Fibroblast of pulmonary artery (primary cell): ENCODE measurements at regions not wholly inside any gene's neighbourhood (a gene's known extent, or its start where the extent isn't known, plus 50 kb on each side); places are given as distances from the start of the nearest gene placed in this dataset.

Source experiments
- DNase-seq: peaks from one replicate; pipeline ENCODE4 v3.0.0-alpha.2; 2010; ENCODE audit warnings: low read depth
- H3K4me3 ChIP-seq: replicated peaks from 2 replicates; pipeline ENCODE4 v1.5.1; 2011; ENCODE audit warnings: low read depth, mild to moderate bottlenecking, control low read depth, low read length, moderate library complexity
- TF ChIP-seq, protein P1 (sequence below): IDR thresholded peaks from 2 replicates; pipeline ENCODE4 v1.5.1; 2011; ENCODE audit warnings: mild to moderate bottlenecking, control low read depth, low read length, inconsistent platforms; ENCODE audit errors: missing control alignments

DNA sequence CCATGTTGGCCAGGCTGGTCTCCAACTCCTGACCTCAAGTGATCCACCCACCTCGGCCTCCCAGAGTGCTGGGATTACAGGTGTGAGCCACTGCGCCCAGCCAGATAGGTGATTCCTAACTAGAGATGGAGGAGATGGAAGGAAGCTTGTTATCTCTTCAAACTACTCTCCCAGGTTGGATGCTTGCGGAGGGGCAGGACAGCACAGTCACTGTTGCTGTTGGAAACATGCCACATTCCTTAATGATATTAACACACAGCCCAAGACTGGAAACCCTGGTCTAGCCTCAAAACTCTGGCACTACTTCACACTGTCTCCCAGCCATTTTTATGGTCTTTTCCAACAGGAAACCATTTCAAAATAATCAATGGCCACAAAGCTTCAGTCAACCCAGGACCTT lies 468.8 kb upstream of the NRP1 start:
- peak; percentile 70 for DNase-seq
- H3K4me3 ChIP-seq, result no peak overlapping the region
- TF ChIP-seq, protein P1, sequence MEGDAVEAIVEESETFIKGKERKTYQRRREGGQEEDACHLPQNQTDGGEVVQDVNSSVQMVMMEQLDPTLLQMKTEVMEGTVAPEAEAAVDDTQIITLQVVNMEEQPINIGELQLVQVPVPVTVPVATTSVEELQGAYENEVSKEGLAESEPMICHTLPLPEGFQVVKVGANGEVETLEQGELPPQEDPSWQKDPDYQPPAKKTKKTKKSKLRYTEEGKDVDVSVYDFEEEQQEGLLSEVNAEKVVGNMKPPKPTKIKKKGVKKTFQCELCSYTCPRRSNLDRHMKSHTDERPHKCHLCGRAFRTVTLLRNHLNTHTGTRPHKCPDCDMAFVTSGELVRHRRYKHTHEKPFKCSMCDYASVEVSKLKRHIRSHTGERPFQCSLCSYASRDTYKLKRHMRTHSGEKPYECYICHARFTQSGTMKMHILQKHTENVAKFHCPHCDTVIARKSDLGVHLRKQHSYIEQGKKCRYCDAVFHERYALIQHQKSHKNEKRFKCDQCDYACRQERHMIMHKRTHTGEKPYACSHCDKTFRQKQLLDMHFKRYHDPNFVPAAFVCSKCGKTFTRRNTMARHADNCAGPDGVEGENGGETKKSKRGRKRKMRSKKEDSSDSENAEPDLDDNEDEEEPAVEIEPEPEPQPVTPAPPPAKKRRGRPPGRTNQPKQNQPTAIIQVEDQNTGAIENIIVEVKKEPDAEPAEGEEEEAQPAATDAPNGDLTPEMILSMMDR, result no peak

DNA sequence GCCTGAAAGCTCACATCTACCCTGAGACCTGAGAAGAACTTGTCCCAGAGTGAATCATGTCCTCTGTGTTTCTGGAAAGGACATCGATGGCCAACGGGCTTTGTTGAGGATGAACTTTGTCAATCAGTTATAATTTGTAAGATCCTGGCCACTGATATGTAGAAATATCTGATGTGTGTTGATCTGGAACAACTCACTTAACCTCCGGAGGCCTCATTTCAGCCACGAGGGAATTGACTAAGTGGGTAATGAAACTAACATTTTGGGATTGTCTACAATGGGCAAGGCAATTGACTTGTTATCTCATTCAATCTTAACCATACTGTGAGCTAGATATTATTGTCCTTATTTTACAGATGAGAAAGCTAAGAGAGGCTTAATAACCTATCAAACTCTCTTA lies 468.1 kb upstream of the NRP1 start:
- TF ChIP-seq, protein P1, result no peak
- no peak overlapping the region for H3K4me3 ChIP-seq
- DNase-seq, result no peak

DNA sequence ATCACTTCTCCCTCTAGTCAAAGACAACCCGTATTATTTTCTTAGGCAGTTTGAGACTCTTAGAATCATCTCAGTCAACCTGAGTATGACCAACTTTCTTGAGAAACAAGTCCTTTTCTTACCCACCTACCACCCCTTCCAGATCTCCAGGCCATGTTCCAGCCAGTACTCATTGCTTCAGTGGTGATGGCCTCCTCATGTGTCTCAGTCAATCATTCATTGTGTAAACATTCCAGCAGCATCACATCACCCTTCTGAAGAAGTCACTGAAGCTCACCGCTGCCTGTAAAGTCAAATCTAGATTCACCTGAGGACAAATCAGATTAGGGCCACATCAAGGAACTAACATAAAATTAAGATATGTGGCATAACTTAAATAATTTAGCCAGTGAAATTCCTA lies 467.2 kb upstream of the NRP1 start:
- H3K4me3 ChIP-seq, result no peak overlapping the region
- TF ChIP-seq, protein P1, result no peak
- peak; percentile 25 for DNase-seq

DNA sequence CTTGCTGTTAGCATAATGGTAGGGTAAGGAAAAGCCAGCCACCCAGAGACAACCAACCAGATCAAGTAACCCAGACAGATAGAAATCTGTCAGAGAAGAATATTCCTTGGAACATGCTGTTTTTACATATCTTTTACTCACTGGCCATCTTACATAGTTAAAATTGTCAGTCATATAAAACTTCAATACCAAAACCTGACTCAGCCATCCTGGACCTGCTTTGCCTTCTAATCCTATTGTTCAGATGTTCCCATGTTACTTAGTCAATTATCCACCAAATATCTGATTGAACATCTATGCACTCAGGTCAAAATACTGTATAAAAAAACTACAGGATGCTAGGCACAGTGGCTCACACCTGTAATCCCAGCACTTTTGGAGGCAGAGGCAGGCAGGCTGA lies 466.5 kb upstream of the NRP1 start:
- TF ChIP-seq, protein P1, result no peak
- DNase-seq, result no peak

DNA sequence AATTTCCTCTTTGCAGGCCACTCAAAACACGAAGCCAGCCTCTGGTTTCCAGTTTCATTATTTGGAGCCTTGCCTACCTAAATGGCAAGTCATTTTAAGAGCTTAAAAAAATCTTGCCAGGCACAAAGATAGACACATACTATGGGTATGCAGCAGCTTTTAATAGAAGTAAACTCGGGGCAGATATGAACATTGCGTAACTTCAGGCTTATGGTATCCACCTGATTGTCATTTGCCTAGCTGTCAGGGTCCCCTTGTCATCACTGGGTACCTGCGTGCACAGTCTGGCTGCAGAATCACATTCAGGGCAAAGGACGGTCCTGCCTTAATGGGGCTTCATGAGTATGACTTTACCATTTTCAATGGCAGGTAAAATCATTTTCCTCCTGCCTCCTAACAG lies 466.1 kb upstream of the NRP1 start:
- TF ChIP-seq, protein P1, result no peak
- no peak overlapping the region for H3K4me3 ChIP-seq
- no peak for DNase-seq

More for the DNA sequence above, 466.5 kb upstream of the NRP1 start:
- no peak overlapping the region for H3K4me3 ChIP-seq

DNA sequence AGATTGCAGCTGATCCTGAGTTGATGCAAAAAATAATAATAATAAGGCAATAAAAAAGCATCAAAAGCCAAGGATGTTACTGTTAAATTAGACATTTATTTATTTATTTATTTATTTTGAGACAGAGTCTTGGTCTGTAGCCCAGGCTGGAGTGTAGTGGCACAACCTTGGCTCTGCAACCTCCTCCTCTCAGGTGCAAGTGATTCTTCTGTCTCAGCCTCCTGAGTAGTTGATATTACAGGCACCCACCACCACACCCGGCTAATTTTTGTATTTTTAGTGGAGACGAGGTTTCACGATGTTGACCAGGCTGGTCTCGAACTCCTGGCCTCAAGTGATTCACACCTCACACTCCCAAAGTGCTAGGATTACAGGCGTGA lies 465.5 kb upstream of the NRP1 start:
- DNase-seq, result no peak
- TF ChIP-seq, protein P1, result no peak
- no peak overlapping the region for H3K4me3 ChIP-seq

DNA sequence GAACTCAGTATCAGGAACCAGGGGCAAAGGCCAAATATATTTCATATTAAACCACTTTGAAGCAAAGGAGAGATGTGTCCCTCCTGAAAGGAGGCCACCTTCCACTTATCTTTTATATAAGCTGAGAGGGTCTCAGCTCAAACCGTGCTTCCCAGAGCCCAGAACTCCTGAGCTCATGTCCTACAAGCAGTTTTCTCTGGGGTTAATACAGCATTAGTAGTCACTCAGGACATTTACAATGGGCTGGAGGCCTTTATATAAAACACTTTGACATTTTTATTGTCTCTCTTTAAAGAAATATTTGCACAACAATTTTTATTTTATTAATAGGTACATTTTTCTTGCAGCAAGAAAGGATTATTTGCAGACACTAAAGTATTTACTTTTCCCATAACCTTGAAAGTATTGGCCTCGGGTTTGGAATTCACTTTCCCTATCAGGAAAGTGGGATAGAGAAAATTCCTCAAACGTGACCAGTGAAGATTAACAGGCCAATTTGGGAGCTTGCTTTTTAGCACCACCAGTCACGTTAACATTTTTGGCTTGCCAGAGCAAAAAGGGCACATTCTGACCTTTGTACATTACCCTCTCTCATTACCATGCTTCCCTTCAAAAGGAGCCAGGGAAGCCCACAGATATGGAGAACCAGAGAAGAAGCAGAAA lies 464.9 kb upstream of the NRP1 start:
- TF ChIP-seq, protein P1, result no peak
- no peak for DNase-seq

More for the DNA sequence above, 464.9 kb upstream of the NRP1 start:
- H3K4me3 ChIP-seq, result no peak overlapping the region
